IPS DF 6.9 (cell line): ENCODE measurements at regions not wholly inside any gene's neighbourhood (a gene's known extent, or its start where the extent isn't known, plus 50 kb on each side); places are given as distances from the start of the nearest gene placed in this dataset.

Experiments used
- DNase-seq: peaks from one replicate; pipeline ENCODE4 v3.0.0-alpha.2; 2013; ENCODE audit warnings: low read depth, low spot score
- H3K27ac ChIP-seq: one replicate; pipeline ENCODE4 v1.5.1; 2013; ENCODE audit warnings: low read length, control low read depth
- H3K27me3 ChIP-seq: 2 replicates; pipeline ENCODE4 v1.6.1; 2013; ENCODE audit warnings: mild to moderate bottlenecking, low read length; ENCODE audit not compliant: control insufficient read depth, insufficient read depth
- H3K36me3 ChIP-seq: 2 replicates; pipeline ENCODE4 v1.6.1; 2013; ENCODE audit warnings: low read length; ENCODE audit not compliant: control insufficient read depth, insufficient read depth
- H3K4me1 ChIP-seq: 2 replicates; pipeline ENCODE4 v1.6.1; 2013; ENCODE audit warnings: low read length; ENCODE audit not compliant: control insufficient read depth, insufficient read depth
- H3K4me3 ChIP-seq: 2 replicates; pipeline ENCODE4 v1.5.1; 2013; ENCODE audit warnings: mild to moderate bottlenecking, low read length
- H3K9me3 ChIP-seq: 2 replicates; pipeline ENCODE4 v1.6.1; 2013; ENCODE audit warnings: low read length, inconsistent platforms; ENCODE audit not compliant: control insufficient read depth, insufficient read depth
- WGBS: extraction: QIAGEN DNeasy Blood & Tissue Kit; methylation state at CpG from one replicate; pipeline ENCODE4 v1.1.7; 2013; ENCODE audit warnings: mixed read lengths, missing lambda C conversion rate; ENCODE audit not compliant: insufficient read length, insufficient coverage; 5-methylcytosine and 5-hydroxymethylcytosine counted together

GRCh38 chr9:82651474-82651873, 411.5 kb downstream of the RASEF start:
- Histone ChIP-seq H3K36me3 (no peaks in the 10 kb centered on the region), H3K27ac (no peak overlapping the region), H3K4me3 (no peak overlapping the region), H3K4me1 (no peaks in the 10 kb centered on the region), H3K27me3 (no peaks in the 10 kb centered on the region), H3K9me3 (no peaks in the 10 kb centered on the region)
- no CpG with 5 or more reads among the region's 2 CpGs for WGBS
- no peak for DNase-seq

- no CpG with 5 or more reads among the region's 3 CpGs for WGBS
- no peaks in the 10 kb centered on the region for H3K36me3 ChIP-seq
Measured at GRCh38 chr9:82665324-82665723, 397.6 kb downstream of the RASEF start.

GRCh38 chr9:82668689-82669199, 394.2 kb downstream of the RASEF start:
- no peak for DNase-seq
- no CpG with 5 or more reads among the region's 5 CpGs for WGBS
- no peaks in the 10 kb centered on the region for H3K27me3 ChIP-seq
- no peak overlapping the region for H3K27ac ChIP-seq
- no peaks in the 10 kb centered on the region for H3K9me3 ChIP-seq
- no peaks in the 10 kb centered on the region for H3K4me1 ChIP-seq
- H3K4me3 ChIP-seq = no peak overlapping the region
- H3K36me3 ChIP-seq = no peaks in the 10 kb centered on the region

More at GRCh38 chr9:82665324-82665723, 397.6 kb downstream of the RASEF start:
- no peak for DNase-seq
- no peaks in the 10 kb centered on the region for H3K4me1 ChIP-seq
- H3K27ac ChIP-seq = no peak overlapping the region
- no peaks in the 10 kb centered on the region for H3K27me3 ChIP-seq
- H3K4me3 ChIP-seq = no peak overlapping the region
- H3K9me3 ChIP-seq = no peaks in the 10 kb centered on the region

GRCh38 chr9:82670000-82670399, 392.9 kb downstream of the RASEF start:
- Histone ChIP-seq H3K9me3 (no peaks in the 10 kb centered on the region), H3K27me3 (no peaks in the 10 kb centered on the region), H3K36me3 (no peaks in the 10 kb centered on the region), H3K4me3 (no peak overlapping the region), H3K27ac (no peak overlapping the region), H3K4me1 (no peaks in the 10 kb centered on the region)
- no peak for DNase-seq
- WGBS = no CpG with 5 or more reads among the region's 3 CpGs

GRCh38 chr9:82670726-82671125, 392.2 kb downstream of the RASEF start:
- no peaks in the 10 kb centered on the region for H3K27me3 ChIP-seq
- WGBS = no CpG with 5 or more reads among the region's 1 CpG
- H3K4me3 ChIP-seq = no peak overlapping the region

GRCh38 chr9:82673201-82673600, 389.7 kb downstream of the RASEF start:
- WGBS = no CpG with 5 or more reads among the region's 1 CpG
- H3K27me3 ChIP-seq = no peaks in the 10 kb centered on the region
- no peak overlapping the region for H3K27ac ChIP-seq
- no peak overlapping the region for H3K4me3 ChIP-seq
- H3K9me3 ChIP-seq = no peaks in the 10 kb centered on the region
- DNase-seq = no peak
- no peaks in the 10 kb centered on the region for H3K4me1 ChIP-seq
- H3K36me3 ChIP-seq = no peaks in the 10 kb centered on the region

More at GRCh38 chr9:82670726-82671125, 392.2 kb downstream of the RASEF start:
- H3K27ac ChIP-seq = no peak overlapping the region
- no peak for DNase-seq
- H3K9me3 ChIP-seq = no peaks in the 10 kb centered on the region
- no peaks in the 10 kb centered on the region for H3K36me3 ChIP-seq
- H3K4me1 ChIP-seq = no peaks in the 10 kb centered on the region

GRCh38 chr9:82673919-82674318, 389.0 kb downstream of the RASEF start:
- Histone ChIP-seq H3K36me3 (no peaks in the 10 kb centered on the region), H3K27me3 (no peaks in the 10 kb centered on the region), H3K4me1 (no peaks in the 10 kb centered on the region), H3K4me3 (no peak overlapping the region), H3K9me3 (no peaks in the 10 kb centered on the region), H3K27ac (no peak overlapping the region)
- DNase-seq = no peak
- no CpG with 5 or more reads among the region's 3 CpGs for WGBS

- WGBS = 100% methylated on average over 2 of the region's 4 CpGs
- H3K9me3 ChIP-seq = no peaks in the 10 kb centered on the region
- H3K4me1 ChIP-seq = no peaks in the 10 kb centered on the region
- no peak overlapping the region for H3K27ac ChIP-seq
- no peaks in the 10 kb centered on the region for H3K27me3 ChIP-seq
- H3K4me3 ChIP-seq = no peak overlapping the region
- no peaks in the 10 kb centered on the region for H3K36me3 ChIP-seq
- no peak for DNase-seq
Measured at GRCh38 chr9:82675102-82675501, 387.8 kb downstream of the RASEF start.

- Histone ChIP-seq H3K36me3 (no peaks in the 10 kb centered on the region), H3K27me3 (no peaks in the 10 kb centered on the region), H3K27ac (no peak overlapping the region), H3K4me1 (no peaks in the 10 kb centered on the region), H3K9me3 (no peaks in the 10 kb centered on the region), H3K4me3 (no peak overlapping the region)
- no peak for DNase-seq
- WGBS = no CpG with 5 or more reads among the region's 2 CpGs
Measured at GRCh38 chr9:82675605-82676004, 387.3 kb downstream of the RASEF start.

GRCh38 chr9:82677086-82677485, 385.9 kb downstream of the RASEF start:
- Histone ChIP-seq H3K27ac (no peak overlapping the region), H3K36me3 (no peaks in the 10 kb centered on the region), H3K4me1 (no peaks in the 10 kb centered on the region), H3K4me3 (no peak overlapping the region), H3K9me3 (no peaks in the 10 kb centered on the region), H3K27me3 (no peaks in the 10 kb centered on the region)
- WGBS = no CpG with 5 or more reads among the region's 1 CpG
- no peak for DNase-seq

GRCh38 chr9:82679472-82679871, 383.5 kb downstream of the RASEF start:
- no peak overlapping the region for H3K4me3 ChIP-seq

More at GRCh38 chr9:82679472-82679871, 383.5 kb downstream of the RASEF start:
- DNase-seq = no peak
- no peaks in the 10 kb centered on the region for H3K9me3 ChIP-seq
- no peaks in the 10 kb centered on the region for H3K4me1 ChIP-seq
- no peaks in the 10 kb centered on the region for H3K36me3 ChIP-seq
- no peaks in the 10 kb centered on the region for H3K27me3 ChIP-seq
- no peak overlapping the region for H3K27ac ChIP-seq
- no CpG with 5 or more reads among the region's 2 CpGs for WGBS
